ENCODE measurements at regions not wholly inside any gene's neighbourhood (a gene's known extent, or its start where the extent isn't known, plus 50 kb on each side); places are given as distances from the start of the nearest gene placed in this dataset.

- no peak for DNase-seq
These were observed 168.5 kb upstream of the FOXN2 start for GRCh38 chr2:48145845-48146452.

- no peak for DNase-seq
These were observed 167.9 kb upstream of the FOXN2 start for GRCh38 chr2:48146552-48146951.

- no peak for DNase-seq
These were observed 166.8 kb upstream of the FOXN2 start for GRCh38 chr2:48147719-48148118.

- no peak for DNase-seq
These were observed 165.5 kb upstream of the FOXN2 start for GRCh38 chr2:48148841-48149430.

GRCh38 chr2:48157150-48157549 is 157.3 kb upstream of the FOXN2 start:
- DNase-seq = no peak

GRCh38 chr2:48161628-48162027 is 152.9 kb upstream of the FOXN2 start:
- DNase-seq = no peak

GRCh38 chr2:48162742-48163141 is 151.7 kb upstream of the FOXN2 start:
- DNase-seq = no peak

- DNase-seq = no peak
These were observed 149.3 kb upstream of the FOXN2 start for GRCh38 chr2:48165070-48165753.

GRCh38 chr2:48169141-48169592 is 145.3 kb upstream of the FOXN2 start:
- DNase-seq = no peak

GRCh38 chr2:48170281-48170680 is 144.2 kb upstream of the FOXN2 start:
- no peak for DNase-seq

GRCh38 chr2:48173141-48173540 is 141.3 kb upstream of the FOXN2 start:
- DNase-seq = no peak

GRCh38 chr2:48174503-48174902 is 140.0 kb upstream of the FOXN2 start:
- DNase-seq = no peak

GRCh38 chr2:48175254-48175653 is 139.2 kb upstream of the FOXN2 start:
- DNase-seq = no peak

- DNase-seq = no peak
These were observed 138.8 kb upstream of the FOXN2 start for GRCh38 chr2:48175656-48176055.

GRCh38 chr2:48176876-48177275 is 137.6 kb upstream of the FOXN2 start:
- no peak for DNase-seq

- DNase-seq = no peak
These were observed 135.9 kb upstream of the FOXN2 start for GRCh38 chr2:48178611-48179010.

- no peak for DNase-seq
These were observed 133.9 kb upstream of the FOXN2 start for GRCh38 chr2:48180557-48180956.

- DNase-seq = no peak
These were observed 131.2 kb upstream of the FOXN2 start for GRCh38 chr2:48183276-48183675.

GRCh38 chr2:48183991-48184390 is 130.5 kb upstream of the FOXN2 start:
- DNase-seq = no peak

- no peak for DNase-seq
These were observed 127.0 kb upstream of the FOXN2 start for GRCh38 chr2:48187503-48187902.

- DNase-seq = no peak
These were observed 124.8 kb upstream of the FOXN2 start for GRCh38 chr2:48189552-48190228.

GRCh38 chr2:48190230-48190629 is 124.3 kb upstream of the FOXN2 start:
- no peak for DNase-seq

GRCh38 chr2:48194641-48195040 is 119.8 kb upstream of the FOXN2 start:
- DNase-seq = no peak

- no peak for DNase-seq
These were observed 119.3 kb upstream of the FOXN2 start for GRCh38 chr2:48195169-48195568.
